ENCODE measurements at regions not wholly inside any gene's neighbourhood (a gene's known extent, or its start where the extent isn't known, plus 50 kb on each side); places are given as distances from the start of the nearest gene placed in this dataset.

DNA sequence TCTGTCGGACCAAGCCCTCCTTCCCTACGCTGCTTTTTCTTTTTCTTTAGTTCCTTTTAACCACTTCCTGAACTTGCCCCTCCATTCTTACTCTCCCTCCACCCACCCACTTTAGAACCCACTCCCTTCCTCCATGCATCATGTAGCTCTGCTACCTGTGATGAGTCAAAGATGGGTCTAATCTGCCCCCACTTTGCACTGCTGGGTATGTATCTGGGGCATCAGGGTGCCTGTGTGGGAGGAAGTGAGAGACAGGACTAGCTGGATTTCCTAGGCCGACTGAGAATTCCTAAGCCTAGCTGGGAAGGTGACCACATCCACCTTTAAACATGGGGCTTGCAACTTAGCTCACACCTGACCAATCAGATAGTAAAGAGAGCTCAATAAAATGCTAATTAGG, 157.7 kb downstream of the SEC16B start:
- Mint-ChIP-seq H3K9me3 (peaks cover 0 to 23% (median 5%) of the 10 kb centered on the region in 7 donors), H3K27me3 (no peaks in the 10 kb centered on the region), H3K4me1 (no peaks in the 10 kb centered on the region), H3K27ac (no peak overlapping the region), H3K36me3 (no peaks in the 10 kb centered on the region), H3K4me3 (no peak overlapping the region)
- no peak overlapping the region for H3K4me3 ChIP-seq (ENCODE audit: low read depth, low read length)
- no peaks in the 10 kb centered on the region for H3K4me1 ChIP-seq (ENCODE audit: control insufficient read depth, insufficient read depth, low read length, poor library complexity, severe bottlenecking)
- no peaks in the 10 kb centered on the region for H3K36me3 ChIP-seq (ENCODE audit: control insufficient read depth, insufficient read depth, low read length)
- no peaks in the 10 kb centered on the region for H3K9me3 ChIP-seq (ENCODE audit: control insufficient read depth in 2 of 2, low read length in 2 of 2)
- DNase-seq: no peak
- no peak overlapping the region for H3K27ac ChIP-seq (ENCODE audit: insufficient read depth, low read length, poor library complexity, severe bottlenecking)
- ATAC-seq (ENCODE audit: low read depth in 2 of 2): no peak
- no peaks in the 10 kb centered on the region for H3K27me3 ChIP-seq (ENCODE audit: control insufficient read depth, insufficient read depth, low read length)

DNA sequence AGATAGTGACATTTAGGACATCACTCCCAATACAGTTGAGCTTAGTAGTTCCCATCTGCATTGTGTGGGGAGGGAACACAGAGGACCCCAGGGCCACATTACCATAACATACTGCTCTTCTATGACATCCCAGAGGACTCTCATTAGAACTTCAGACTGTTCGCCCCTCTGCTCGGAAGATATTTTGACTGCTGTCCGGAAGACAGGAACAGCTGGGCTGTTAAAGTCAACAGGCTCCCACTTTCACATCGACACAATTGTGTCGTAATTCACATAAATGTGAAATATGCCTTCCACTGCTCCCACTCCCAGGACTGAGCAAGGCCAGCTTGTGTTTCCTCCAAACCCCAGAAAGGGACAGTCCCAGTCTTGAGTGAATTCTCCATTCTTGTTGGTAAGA, 158.4 kb downstream of the SEC16B start:
- Mint-ChIP-seq H3K27me3 (no peaks in the 10 kb centered on the region), H3K4me3 (no peak overlapping the region), H3K36me3 (no peaks in the 10 kb centered on the region), H3K27ac (no peak overlapping the region), H3K9me3 (peaks cover 0 to 18% (median 5%) of the 10 kb centered on the region in 7 donors), H3K4me1 (no peaks in the 10 kb centered on the region)
- DNase-seq (no peak), ATAC-seq (ENCODE audit: low read depth in 2 of 2) (no peak)
- H3K4me3 ChIP-seq (ENCODE audit: low read depth, low read length): no peak overlapping the region
- no peak overlapping the region for H3K27ac ChIP-seq (ENCODE audit: insufficient read depth, low read length, poor library complexity, severe bottlenecking)
- no peaks in the 10 kb centered on the region for H3K27me3 ChIP-seq (ENCODE audit: control insufficient read depth, insufficient read depth, low read length)
- no peaks in the 10 kb centered on the region for H3K4me1 ChIP-seq (ENCODE audit: control insufficient read depth, insufficient read depth, low read length, poor library complexity, severe bottlenecking)
- no peaks in the 10 kb centered on the region for H3K36me3 ChIP-seq (ENCODE audit: control insufficient read depth, insufficient read depth, low read length)
- no peaks in the 10 kb centered on the region for H3K9me3 ChIP-seq (ENCODE audit: control insufficient read depth in 2 of 2, low read length in 2 of 2)

DNA sequence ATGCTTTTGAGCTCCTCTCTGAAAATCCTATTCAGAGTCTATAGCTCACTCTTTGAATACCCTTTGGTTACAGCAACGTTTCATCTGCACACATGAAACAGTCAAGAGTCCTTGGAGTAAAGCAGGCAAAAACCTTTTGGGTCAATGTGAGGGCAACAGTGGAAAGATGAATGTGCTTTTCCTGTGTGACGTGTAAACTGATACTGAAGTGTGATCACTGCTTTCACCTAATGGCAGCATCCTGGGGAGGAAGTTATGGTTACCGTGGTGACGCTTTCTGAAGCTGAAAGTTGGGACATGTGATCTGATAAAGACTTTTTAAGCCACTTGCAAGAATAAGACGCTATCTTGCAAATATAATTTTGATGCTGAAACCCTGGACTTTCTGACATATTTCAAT, 160.0 kb downstream of the SEC16B start:
- DNase-seq: no peak
- Histone ChIP-seq H3K4me3 (ENCODE audit: low read depth, low read length) (no peak overlapping the region), H3K4me1 (ENCODE audit: control insufficient read depth, insufficient read depth, low read length, poor library complexity, severe bottlenecking) (no peaks in the 10 kb centered on the region), H3K9me3 (ENCODE audit: control insufficient read depth in 2 of 2, low read length in 2 of 2) (no peaks in the 10 kb centered on the region), H3K36me3 (ENCODE audit: control insufficient read depth, insufficient read depth, low read length) (no peaks in the 10 kb centered on the region), H3K27me3 (ENCODE audit: control insufficient read depth, insufficient read depth, low read length) (no peaks in the 10 kb centered on the region), H3K27ac (ENCODE audit: insufficient read depth, low read length, poor library complexity, severe bottlenecking) (no peak overlapping the region)
- no peak overlapping the region for H3K4me3 Mint-ChIP-seq
- no peaks in the 10 kb centered on the region for H3K27me3 Mint-ChIP-seq
- H3K4me1 Mint-ChIP-seq: no peaks in the 10 kb centered on the region
- H3K27ac Mint-ChIP-seq: no peak overlapping the region
- no peak for ATAC-seq (ENCODE audit: low read depth in 2 of 2)
- H3K36me3 Mint-ChIP-seq: no peaks in the 10 kb centered on the region
- H3K9me3 Mint-ChIP-seq: peaks cover 2 to 15% (median 5%) of the 10 kb centered on the region in 7 donors

DNA sequence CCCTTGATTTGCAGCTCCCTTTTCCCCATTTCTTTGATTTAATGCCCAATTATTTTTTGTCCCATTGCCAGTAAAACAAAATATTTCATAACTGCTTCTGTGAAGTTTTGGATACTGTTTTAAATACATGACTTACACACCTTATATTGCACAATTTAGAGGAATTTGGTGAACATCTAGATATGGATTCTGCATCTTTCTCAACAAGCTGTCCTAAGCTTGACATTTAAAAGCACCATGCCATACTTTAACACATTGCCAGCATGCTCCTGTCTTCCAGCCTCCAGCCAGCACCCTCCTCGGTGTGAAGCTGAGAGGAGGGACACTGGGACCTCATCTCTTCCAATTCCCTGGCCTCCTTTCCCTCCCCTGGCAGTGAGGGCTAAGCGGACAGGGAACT, 167.6 kb downstream of the SEC16B start:
- H3K9me3 Mint-ChIP-seq: peaks cover 0 to 30% (median 3%) of the 10 kb centered on the region in 7 donors
- no peak for DNase-seq
- H3K4me1 ChIP-seq (ENCODE audit: control insufficient read depth, insufficient read depth, low read length, poor library complexity, severe bottlenecking): no peaks in the 10 kb centered on the region
- no peak for ATAC-seq (ENCODE audit: low read depth in 2 of 2)
- no peaks in the 10 kb centered on the region for H3K36me3 ChIP-seq (ENCODE audit: control insufficient read depth, insufficient read depth, low read length)
- H3K27me3 Mint-ChIP-seq: peaks cover 4% of the 10 kb centered on the region
- no peak overlapping the region for H3K27ac Mint-ChIP-seq
- no peaks in the 10 kb centered on the region for H3K36me3 Mint-ChIP-seq
- no peak overlapping the region for H3K4me3 ChIP-seq (ENCODE audit: low read depth, low read length)
- H3K4me3 Mint-ChIP-seq: no peak overlapping the region
- no peaks in the 10 kb centered on the region for H3K9me3 ChIP-seq (ENCODE audit: control insufficient read depth in 2 of 2, low read length in 2 of 2)
- no peak overlapping the region for H3K27ac ChIP-seq (ENCODE audit: insufficient read depth, low read length, poor library complexity, severe bottlenecking)
- no peaks in the 10 kb centered on the region for H3K4me1 Mint-ChIP-seq
- H3K27me3 ChIP-seq (ENCODE audit: control insufficient read depth, insufficient read depth, low read length): no peaks in the 10 kb centered on the region

DNA sequence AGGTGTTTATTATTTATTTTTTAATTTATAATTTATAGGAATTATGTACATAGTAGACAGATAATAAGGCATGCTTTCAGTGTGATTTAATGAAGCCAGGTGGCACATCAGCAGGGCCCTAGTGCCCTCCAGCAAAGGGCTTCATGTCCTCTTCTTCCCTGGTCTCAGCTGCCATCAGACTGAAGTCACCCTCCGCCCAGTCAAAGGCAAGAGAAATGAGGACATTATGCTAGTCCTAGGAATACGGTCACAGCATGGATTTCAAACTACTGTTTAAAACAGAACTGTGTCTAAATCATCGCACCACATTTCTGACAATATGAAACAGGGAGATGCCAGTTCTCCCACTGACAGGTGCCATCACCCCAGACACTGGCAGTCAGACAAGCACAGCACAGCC, 168.1 kb downstream of the SEC16B start:
- H3K4me1 ChIP-seq (ENCODE audit: control insufficient read depth, insufficient read depth, low read length, poor library complexity, severe bottlenecking): no peaks in the 10 kb centered on the region
- no peak overlapping the region for H3K4me3 ChIP-seq (ENCODE audit: low read depth, low read length)
- Mint-ChIP-seq H3K36me3 (no peaks in the 10 kb centered on the region), H3K9me3 (peaks cover 0 to 30% (median 3%) of the 10 kb centered on the region in 7 donors), H3K4me3 (no peak overlapping the region), H3K27me3 (peaks cover 4% of the 10 kb centered on the region), H3K4me1 (no peaks in the 10 kb centered on the region), H3K27ac (no peak overlapping the region)
- no peaks in the 10 kb centered on the region for H3K36me3 ChIP-seq (ENCODE audit: control insufficient read depth, insufficient read depth, low read length)
- H3K27ac ChIP-seq (ENCODE audit: insufficient read depth, low read length, poor library complexity, severe bottlenecking): no peak overlapping the region
- DNase-seq: no peak
- H3K9me3 ChIP-seq (ENCODE audit: control insufficient read depth in 2 of 2, low read length in 2 of 2): no peaks in the 10 kb centered on the region
- no peak for ATAC-seq (ENCODE audit: low read depth in 2 of 2)
- H3K27me3 ChIP-seq (ENCODE audit: control insufficient read depth, insufficient read depth, low read length): no peaks in the 10 kb centered on the region

DNA sequence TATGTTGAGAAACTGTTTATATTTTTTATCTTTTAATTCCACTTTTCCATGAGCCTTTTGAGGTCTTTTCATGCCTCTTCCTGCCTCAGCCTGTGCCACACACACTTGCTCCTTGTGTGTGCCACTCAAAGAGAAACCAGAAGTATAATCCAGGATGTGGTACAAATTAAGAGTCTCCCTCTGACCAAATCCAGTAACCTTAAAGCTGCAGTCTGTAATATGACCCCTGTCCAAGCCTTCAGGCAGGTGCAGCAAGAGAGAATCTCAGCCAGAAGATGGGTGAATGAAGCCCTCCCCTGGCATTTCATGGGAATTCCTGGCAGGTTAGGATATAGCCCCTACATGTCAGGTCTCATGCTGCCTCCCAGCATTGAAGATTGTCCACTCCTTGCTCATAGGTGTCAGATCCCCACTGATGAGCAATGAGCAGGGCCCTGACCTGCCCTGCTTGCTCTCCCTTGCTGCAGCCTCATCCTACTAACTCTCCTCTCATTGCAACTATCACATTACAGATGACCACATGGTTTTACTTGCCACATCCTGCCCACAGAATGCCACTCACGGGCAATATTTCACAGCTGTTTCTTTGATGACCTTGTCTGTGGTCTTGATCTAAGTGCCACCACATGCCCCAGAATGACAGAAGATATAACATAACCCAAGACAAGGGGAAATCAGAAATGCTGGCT, 169.3 kb downstream of the SEC16B start:
- no peak overlapping the region for H3K4me3 ChIP-seq (ENCODE audit: low read depth, low read length)
- ATAC-seq (ENCODE audit: low read depth in 2 of 2) (no peak), DNase-seq (no peak)
- H3K36me3 ChIP-seq (ENCODE audit: control insufficient read depth, insufficient read depth, low read length): no peaks in the 10 kb centered on the region
- Mint-ChIP-seq H3K27ac (no peak overlapping the region), H3K9me3 (peaks cover 0 to 26% (median 6%) of the 10 kb centered on the region in 7 donors), H3K36me3 (no peaks in the 10 kb centered on the region), H3K4me3 (no peak overlapping the region), H3K27me3 (peaks cover 4% of the 10 kb centered on the region), H3K4me1 (no peaks in the 10 kb centered on the region)
- no peak overlapping the region for H3K27ac ChIP-seq (ENCODE audit: insufficient read depth, low read length, poor library complexity, severe bottlenecking)
- H3K9me3 ChIP-seq (ENCODE audit: control insufficient read depth in 2 of 2, low read length in 2 of 2): no peaks in the 10 kb centered on the region
- H3K4me1 ChIP-seq (ENCODE audit: control insufficient read depth, insufficient read depth, low read length, poor library complexity, severe bottlenecking): no peaks in the 10 kb centered on the region
- no peaks in the 10 kb centered on the region for H3K27me3 ChIP-seq (ENCODE audit: control insufficient read depth, insufficient read depth, low read length)

DNA sequence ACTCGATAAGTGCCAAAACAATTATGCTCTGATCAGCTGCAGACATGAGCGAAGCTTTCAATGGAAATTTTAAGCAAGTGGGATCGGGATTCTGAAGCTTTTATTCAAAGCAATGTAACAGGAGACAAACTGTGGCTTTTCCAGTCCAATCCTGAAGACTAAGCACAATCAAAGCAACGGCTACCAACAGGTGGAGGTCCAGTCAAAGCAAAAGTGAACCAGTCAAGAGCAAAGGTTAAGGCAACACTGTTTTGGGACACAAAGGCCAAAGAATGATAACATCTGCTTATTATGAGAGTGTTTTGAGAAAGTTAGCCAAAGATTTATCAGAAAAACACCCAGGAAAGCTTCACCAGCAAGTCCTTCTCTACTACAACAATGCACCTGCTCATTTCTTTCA, 170.1 kb downstream of the SEC16B start:
- Histone ChIP-seq H3K4me3 (ENCODE audit: low read depth, low read length) (no peak overlapping the region), H3K4me1 (ENCODE audit: control insufficient read depth, insufficient read depth, low read length, poor library complexity, severe bottlenecking) (no peaks in the 10 kb centered on the region), H3K27ac (ENCODE audit: insufficient read depth, low read length, poor library complexity, severe bottlenecking) (no peak overlapping the region), H3K27me3 (ENCODE audit: control insufficient read depth, insufficient read depth, low read length) (no peaks in the 10 kb centered on the region), H3K9me3 (ENCODE audit: control insufficient read depth in 2 of 2, low read length in 2 of 2) (no peaks in the 10 kb centered on the region), H3K36me3 (ENCODE audit: control insufficient read depth, insufficient read depth, low read length) (no peaks in the 10 kb centered on the region)
- Mint-ChIP-seq H3K4me3 (no peak overlapping the region), H3K9me3 (peaks cover 0 to 24% (median 6%) of the 10 kb centered on the region in 7 donors), H3K27me3 (peaks cover 4% of the 10 kb centered on the region), H3K27ac (no peak overlapping the region), H3K4me1 (no peaks in the 10 kb centered on the region), H3K36me3 (no peaks in the 10 kb centered on the region)
- DNase-seq (no peak), ATAC-seq (ENCODE audit: low read depth in 2 of 2) (no peak)

DNA sequence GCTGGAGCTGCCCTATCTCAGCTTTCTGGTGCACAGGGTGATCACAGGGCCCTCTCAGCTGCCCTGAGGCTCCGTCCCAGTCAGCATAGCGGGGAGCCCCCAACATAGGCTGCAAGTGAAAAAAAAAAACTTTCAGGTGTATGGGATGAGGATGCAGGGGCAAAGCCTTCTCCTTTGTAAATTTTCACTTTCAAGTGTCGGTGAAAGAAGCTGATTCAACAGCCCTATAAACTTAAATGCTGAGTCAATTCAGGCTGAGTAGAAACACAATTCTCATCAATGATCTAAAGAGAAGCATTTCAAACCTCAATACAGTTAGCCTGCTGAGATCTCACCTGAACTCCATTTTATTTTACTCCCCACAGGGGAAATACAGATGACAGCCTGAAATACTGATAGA, 171.2 kb downstream of the SEC16B start:
- peaks cover 4% of the 10 kb centered on the region for H3K27me3 Mint-ChIP-seq
- no peaks in the 10 kb centered on the region for H3K36me3 Mint-ChIP-seq
- no peaks in the 10 kb centered on the region for H3K4me1 ChIP-seq (ENCODE audit: control insufficient read depth, insufficient read depth, low read length, poor library complexity, severe bottlenecking)
- H3K4me3 ChIP-seq (ENCODE audit: low read depth, low read length): no peak overlapping the region
- H3K4me3 Mint-ChIP-seq: no peak overlapping the region
- no peak overlapping the region for H3K27ac Mint-ChIP-seq
- H3K27ac ChIP-seq (ENCODE audit: insufficient read depth, low read length, poor library complexity, severe bottlenecking): no peak overlapping the region
- H3K36me3 ChIP-seq (ENCODE audit: control insufficient read depth, insufficient read depth, low read length): no peaks in the 10 kb centered on the region
- no peaks in the 10 kb centered on the region for H3K4me1 Mint-ChIP-seq
- peaks cover 0 to 19% (median 6%) of the 10 kb centered on the region in 7 donors for H3K9me3 Mint-ChIP-seq
- no peak for ATAC-seq (ENCODE audit: low read depth in 2 of 2)
- DNase-seq: no peak
- no peaks in the 10 kb centered on the region for H3K27me3 ChIP-seq (ENCODE audit: control insufficient read depth, insufficient read depth, low read length)
- no peaks in the 10 kb centered on the region for H3K9me3 ChIP-seq (ENCODE audit: control insufficient read depth in 2 of 2, low read length in 2 of 2)
